Cardiac fibroblast (primary cell): ENCODE measurements at regions not wholly inside any gene's neighbourhood (a gene's known extent, or its start where the extent isn't known, plus 50 kb on each side); places are given as distances from the start of the nearest gene placed in this dataset.

Experiments
- DNase-seq, 2 donors: peaks; one replicate each; pipeline versions ENCODE4 v3.0.0 to v3.0.0-alpha.2; 2010; ENCODE audit warnings: low read depth in 2 of 2
- H3K4me3 ChIP-seq, 2 donors: replicated peaks in 1 of 2; 1 replicate in 1 of 2; 2 replicates in 1 of 2; pipeline ENCODE4 v1.5.1; 2011; ENCODE audit warnings: low read depth in 2 of 2, low read length in 2 of 2, mild to moderate bottlenecking in 2 of 2, moderate library complexity in 1 of 2
- CTCF ChIP-seq: IDR thresholded peaks from one replicate; pipeline ENCODE4 v1.5.1; 2011; ENCODE audit warnings: low read depth, mild to moderate bottlenecking, low read length, inconsistent platforms

GRCh38 chr12:114508529-114509129, 102.7 kb upstream of the TBX5 start:
- peak; percentile 68 for TF ChIP-seq CTCF
- peak; percentile 82 to 86 for DNase-seq
- no peak overlapping the region for H3K4me3 ChIP-seq

- TF ChIP-seq CTCF: no peak
- H3K4me3 ChIP-seq: no peak overlapping the region
- no peak for DNase-seq
Measured at GRCh38 chr12:114506651-114507050, 100.7 kb upstream of the TBX5 start.

- no peak for DNase-seq
- H3K4me3 ChIP-seq: no peak overlapping the region
- TF ChIP-seq CTCF: no peak
Measured at GRCh38 chr12:114504311-114504710, 98.4 kb upstream of the TBX5 start.

GRCh38 chr12:114501474-114501807, 95.5 kb upstream of the TBX5 start:
- no peak for TF ChIP-seq CTCF
- no peak overlapping the region for H3K4me3 ChIP-seq
- DNase-seq: no peak

GRCh38 chr12:114500775-114501473, 95.0 kb upstream of the TBX5 start:
- DNase-seq: no peak
- H3K4me3 ChIP-seq: no peak overlapping the region
- TF ChIP-seq CTCF: no peak

GRCh38 chr12:114500131-114500530, 94.2 kb upstream of the TBX5 start:
- no peak for TF ChIP-seq CTCF
- no peak overlapping the region for H3K4me3 ChIP-seq
- DNase-seq: no peak

GRCh38 chr12:114499338-114499737, 93.4 kb upstream of the TBX5 start:
- no peak for DNase-seq
- no peak overlapping the region for H3K4me3 ChIP-seq
- no peak for TF ChIP-seq CTCF
